ENCODE measurements at regions not wholly inside any gene's neighbourhood (a gene's known extent, or its start where the extent isn't known, plus 50 kb on each side); places are given as distances from the start of the nearest gene placed in this dataset.

GRCh38 chr16:13793841-13794409, 126.0 kb upstream of the ERCC4 start:
- TF ChIP-seq CTCF (conservative IDR thresholded peaks at IDR 0.05; ENCODE audit: low read depth, low read length) (no peak), RCOR1 (IDR thresholded peaks at IDR 0.05; ENCODE audit: insufficient replicate concordance, low read length) (no peak), RFX5 (IDR thresholded peaks at IDR 0.05; ENCODE audit: low read depth, low read length) (no peak), NFE2L2 (IDR thresholded peaks at IDR 0.05; ENCODE audit: low read depth, low read length) (no peak), BHLHE40 (IDR thresholded peaks at IDR 0.05; ENCODE audit: low read depth, low read length) (no peak)
- no peak overlapping the region for H3K23ac ChIP-seq (ENCODE audit: low read depth, low read length)

More at GRCh38 chr16:13793841-13794409, 126.0 kb upstream of the ERCC4 start:
- H3K18ac ChIP-seq (ENCODE audit: low read depth, low read length) = no peak overlapping the region
- H4K8ac ChIP-seq (ENCODE audit: low read depth in 2 of 2, low read length in 2 of 2) = no peak overlapping the region
- in situ Hi-C loops (cut with MboI; ENCODE audit: low sequenced_read_pairs) = no loop called here
- no peak overlapping the region for H2BK120ac ChIP-seq (ENCODE audit: low read depth, low read length)
- no peaks in the 10 kb centered on the region for H3K4me1 ChIP-seq (ENCODE audit: control insufficient read depth, insufficient read depth, low read length)
- no peak overlapping the region for H2AK9ac ChIP-seq (replicated peaks; ENCODE audit: low read depth, low read length, poor library complexity)
- H2BK15ac ChIP-seq (ENCODE audit: low read depth, low read length) = no peak overlapping the region
- H3K4ac ChIP-seq (ENCODE audit: low read depth, low read length) = no peak overlapping the region
- ATAC-seq (ENCODE audit: low read depth) = no peak
- H3K27me3 ChIP-seq (ENCODE audit: control insufficient read depth, insufficient read depth, low read length) = no peaks in the 10 kb centered on the region
- POLR2A ChIA-PET (ENCODE audit: unreplicated experiment) = no interaction called here
- no peak overlapping the region for H3K9ac ChIP-seq (ENCODE audit: low read depth, low read length)
- no peak overlapping the region for H3K14ac ChIP-seq (replicated peaks; ENCODE audit: low read depth, low read length)
- no peak overlapping the region for H3K56ac ChIP-seq (ENCODE audit: extremely low read depth, insufficient read depth, low read length)
- H3K27ac ChIP-seq (ENCODE audit: insufficient read depth, low read length) = no peak overlapping the region
- H4K5ac ChIP-seq (ENCODE audit: low read depth, low read length) = no peak overlapping the region
- BruUV-seq (replicated peaks) = no TSS peak
- no peaks in the 10 kb centered on the region for H3K79me1 ChIP-seq (ENCODE audit: low read depth in 1 of 2, low read length in 2 of 2)
- H3K4me3 ChIP-seq (ENCODE audit: insufficient read depth, low read depth, low read length) = no peak overlapping the region
- intact Hi-C loops (cut with micrococcal nuclease) = no loop called here
- H4K91ac ChIP-seq (ENCODE audit: insufficient read depth, low read depth, low read length) = no peak overlapping the region
- H4K20me1 ChIP-seq (ENCODE audit: insufficient read depth, low read length) = no peaks in the 10 kb centered on the region
- no peak overlapping the region for H2AFZ ChIP-seq (replicated peaks; ENCODE audit: low read length, poor library complexity)
- no peaks in the 10 kb centered on the region for H3K9me1 ChIP-seq (ENCODE audit: insufficient read depth, low read length)
- DNase-seq = no peak
- dilution Hi-C loops (cut with HindIII; ENCODE audit: low sequenced_read_pairs, unreplicated experiment) = no loop called here
- no peak overlapping the region for H2AK5ac ChIP-seq (ENCODE audit: low read depth, low read length)
- H3K4me2 ChIP-seq (ENCODE audit: low read depth, low read length) = no peak overlapping the region
- peaks cover 10% of the 10 kb centered on the region; the same call in 1 of the 2 replicates for H3K9me3 ChIP-seq (ENCODE audit: control insufficient read depth, insufficient read depth, low read length)
- no peaks in the 10 kb centered on the region for H3K36me3 ChIP-seq (ENCODE audit: control insufficient read depth, insufficient read depth, low read length)
- H2BK5ac ChIP-seq (ENCODE audit: low read depth, low read length, poor library complexity, severe bottlenecking) = no peak overlapping the region
- WGBS, 2 experiments (ENCODE audit: extremely low coverage in 2 of 2, insufficient read length in 1 of 2) = 0% methylated on average over 1 of the region's 3 CpGs; no CpG with 5 or more reads in 1 of the 2 experiments
- CTCF ChIA-PET = no interaction called here
- no peak overlapping the region for H2BK20ac ChIP-seq (ENCODE audit: low read depth, low read length)

All from IMR-90 (cell line).